ENCODE measurements at regions not wholly inside any gene's neighbourhood (a gene's known extent, or its start where the extent isn't known, plus 50 kb on each side); places are given as distances from the start of the nearest gene placed in this dataset.

GRCh38 chr2:71812736-71813135 is 334.9 kb downstream of the CYP26B1 start:
- DNase-seq (ENCODE audit: low read depth in 2 of 2) = no peak

DNA sequence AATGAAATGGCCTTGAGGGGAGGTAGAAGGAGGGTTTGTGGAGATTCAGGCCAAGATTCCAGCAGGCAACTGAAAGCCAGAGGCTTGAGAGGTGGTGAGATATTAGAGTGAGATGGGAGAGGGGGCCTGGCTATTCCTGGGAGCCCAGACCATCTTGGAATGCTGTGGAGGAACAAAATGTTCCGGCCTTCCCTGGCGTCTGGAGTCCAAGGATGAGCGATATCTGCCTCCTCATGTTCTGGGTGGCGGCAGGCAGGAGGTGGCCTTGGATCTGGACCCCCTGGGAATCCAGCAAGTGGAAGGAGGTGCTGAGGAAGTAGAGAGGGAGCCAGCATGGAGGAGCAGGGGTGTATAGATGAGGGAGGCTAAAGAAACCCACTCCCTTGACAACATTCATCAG is 335.9 kb downstream of the CYP26B1 start:
- no peak for DNase-seq (ENCODE audit: low read depth in 2 of 2)

- DNase-seq (ENCODE audit: low read depth in 2 of 2) = no peak
Observed at GRCh38 chr2:71811157-71811556, 336.5 kb downstream of the CYP26B1 start.

- no peak for DNase-seq (ENCODE audit: low read depth in 2 of 2)
Observed at GRCh38 chr2:71807581-71808451, 339.8 kb downstream of the CYP26B1 start.

GRCh38 chr2:71806432-71806831 is 341.2 kb downstream of the CYP26B1 start:
- no peak for DNase-seq (ENCODE audit: low read depth in 2 of 2)

GRCh38 chr2:71804281-71804751 is 343.3 kb downstream of the CYP26B1 start:
- DNase-seq (ENCODE audit: low read depth in 2 of 2) = no peak

DNA sequence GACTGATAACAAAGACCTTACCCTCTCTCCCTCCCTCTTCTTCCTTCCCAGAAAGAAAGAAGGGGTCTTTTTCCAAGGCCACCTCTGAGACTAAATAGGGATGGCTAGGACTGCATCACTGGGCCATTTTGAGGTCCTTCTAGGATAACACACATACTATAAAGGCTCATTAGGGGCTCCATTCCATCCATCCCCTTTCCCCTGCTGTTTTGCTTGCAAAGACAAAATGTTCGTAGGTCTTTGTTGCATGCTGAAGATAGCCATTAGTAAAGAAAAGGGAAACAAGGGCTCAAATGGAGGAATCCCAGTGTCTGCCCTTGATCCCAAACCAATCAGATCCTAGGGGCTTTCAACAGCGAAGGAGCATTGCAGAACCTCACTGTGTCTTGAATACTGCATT is 344.3 kb downstream of the CYP26B1 start:
- DNase-seq (ENCODE audit: low read depth in 2 of 2) = no peak

DNA sequence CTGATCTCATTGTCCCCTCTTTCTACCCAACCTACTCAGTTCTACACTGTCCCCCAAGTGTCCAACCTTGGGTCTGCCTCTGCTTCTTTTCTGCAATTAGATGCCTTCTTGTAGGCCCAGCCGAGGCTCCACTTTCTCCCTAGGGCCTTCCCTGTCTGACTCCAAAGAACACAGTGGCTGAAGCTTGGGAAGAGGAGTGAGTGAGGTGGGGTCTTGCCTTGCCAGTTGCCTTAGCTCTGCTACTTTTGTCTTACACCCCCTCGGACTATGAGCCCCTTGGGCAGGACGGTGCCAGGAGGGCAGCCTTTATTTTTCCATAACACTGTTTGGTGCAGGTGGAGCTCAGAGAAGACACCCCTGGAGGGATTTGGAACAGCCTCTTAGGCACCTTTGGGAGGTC is 345.1 kb downstream of the CYP26B1 start:
- no peak for DNase-seq (ENCODE audit: low read depth in 2 of 2)

GRCh38 chr2:71801969-71802368 is 345.7 kb downstream of the CYP26B1 start:
- DNase-seq (ENCODE audit: low read depth in 2 of 2) = no peak

- no peak for DNase-seq (ENCODE audit: low read depth in 2 of 2)
Observed at GRCh38 chr2:71801556-71801955, 346.1 kb downstream of the CYP26B1 start.

- DNase-seq (ENCODE audit: low read depth in 2 of 2) = no peak
Observed at GRCh38 chr2:71800851-71801250, 346.8 kb downstream of the CYP26B1 start.

DNA sequence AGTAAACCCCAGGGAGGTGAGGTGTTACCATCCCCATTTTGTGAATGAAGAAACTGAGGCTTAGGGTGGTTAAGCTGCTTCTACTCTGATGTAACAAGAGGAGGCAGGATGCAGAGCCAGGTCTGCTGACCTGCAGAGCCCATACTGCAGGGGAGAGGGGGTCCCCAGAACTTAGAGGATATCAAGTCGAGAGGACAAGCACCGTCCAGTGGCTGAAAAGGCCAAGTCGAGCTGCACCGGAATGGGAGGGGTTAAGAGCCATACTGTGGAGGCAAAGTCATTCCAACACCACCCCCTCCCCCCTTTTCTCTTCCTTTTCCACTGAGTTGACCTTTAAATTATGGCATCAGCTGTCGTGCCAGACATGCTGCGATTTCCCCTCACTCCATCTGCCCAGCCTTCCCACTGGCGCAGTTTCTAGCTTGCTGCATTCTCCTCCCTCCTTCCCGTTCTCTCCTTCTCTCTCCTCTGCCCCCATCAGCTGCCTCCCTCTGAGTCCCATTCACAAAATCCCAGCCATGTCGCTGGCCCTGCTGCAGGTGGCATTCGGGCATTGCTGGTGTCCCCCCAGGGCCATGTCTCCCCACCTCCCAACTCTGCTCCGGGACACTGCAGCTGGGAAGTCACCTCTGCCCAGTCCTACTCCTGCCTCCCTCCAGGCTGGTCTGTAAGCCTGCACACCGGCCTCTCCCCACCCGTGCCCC is 346.9 kb downstream of the DYSF start:
- DNase-seq (ENCODE audit: low read depth in 2 of 2) = no peak

GRCh38 chr2:71799013-71799575 is 345.7 kb downstream of the DYSF start:
- no peak for DNase-seq (ENCODE audit: low read depth in 2 of 2)

DNA sequence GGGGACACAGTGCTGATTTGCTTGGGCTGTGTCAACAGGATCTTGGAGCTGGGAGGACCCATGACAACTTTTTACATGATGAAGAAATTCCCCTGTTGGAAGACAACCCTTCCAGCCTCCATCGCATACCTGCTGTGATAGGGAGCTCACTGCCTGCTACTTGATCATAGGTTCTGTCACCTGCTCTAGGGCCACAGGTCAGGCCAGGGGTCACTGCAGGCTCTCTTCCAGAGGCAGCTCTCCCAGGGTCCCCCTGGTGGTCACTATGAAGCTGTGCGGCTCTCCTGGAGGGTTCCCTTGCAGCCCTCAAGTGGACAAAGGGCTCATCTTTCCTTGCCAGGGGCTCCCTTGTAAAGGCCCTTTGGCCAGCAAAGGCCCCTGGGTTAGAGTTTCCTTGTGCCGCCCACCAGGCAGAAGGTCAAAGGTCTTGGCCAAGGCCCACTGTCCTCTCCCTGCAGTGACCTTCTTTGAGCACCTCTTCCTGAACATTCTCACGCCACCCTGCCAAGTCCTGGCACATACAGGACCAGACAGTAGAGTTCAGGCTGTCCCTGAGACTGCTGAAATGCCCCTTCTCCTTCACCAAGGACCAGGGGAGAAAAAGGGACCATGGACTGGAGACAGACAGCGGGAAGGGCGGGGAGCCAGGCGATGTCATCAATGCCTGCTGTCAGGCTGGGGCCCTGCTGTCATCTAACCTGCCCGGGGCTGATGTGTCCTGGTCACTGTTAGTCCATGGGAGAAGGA is 345.1 kb downstream of the DYSF start:
- no peak for DNase-seq (ENCODE audit: low read depth in 2 of 2)

DNA sequence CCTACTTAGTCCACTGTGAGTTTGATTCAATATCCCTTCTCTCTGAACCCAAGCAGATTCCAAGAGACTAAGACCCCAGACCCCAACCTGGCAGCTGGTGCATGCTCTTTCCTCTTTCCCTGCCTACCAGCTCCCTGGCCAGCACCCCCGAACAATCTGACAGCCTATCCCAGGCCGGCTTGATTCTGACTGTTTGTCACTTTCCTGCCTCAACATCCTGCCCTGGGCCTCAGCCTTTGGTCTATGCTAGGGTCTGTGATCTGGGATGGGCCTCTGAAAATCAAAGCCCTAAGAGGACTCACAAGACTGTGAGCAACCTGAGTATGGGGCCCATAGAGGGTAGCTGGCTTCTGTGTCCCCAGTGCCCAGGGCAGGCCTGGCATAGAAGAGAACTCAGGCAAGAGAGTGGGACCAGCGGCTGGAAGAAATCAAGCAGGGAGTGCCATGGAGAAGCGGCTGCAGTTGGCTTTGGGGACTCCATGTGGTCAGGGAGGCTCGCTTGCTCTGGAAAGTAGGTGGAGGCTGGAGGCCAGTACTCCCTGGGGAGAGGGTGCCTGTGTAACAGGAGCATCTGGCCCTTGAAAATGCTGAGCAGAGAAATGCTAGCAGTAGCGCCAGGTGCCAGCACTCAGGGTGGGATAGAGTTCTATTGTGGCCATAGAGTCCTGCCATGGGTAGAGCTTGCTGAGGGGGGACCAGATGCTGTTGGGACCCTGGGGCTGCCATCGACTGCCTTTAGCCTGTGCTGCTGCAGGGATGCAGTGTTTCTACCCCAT is 343.9 kb downstream of the DYSF start:
- DNase-seq (ENCODE audit: low read depth in 2 of 2) = no peak

DNA sequence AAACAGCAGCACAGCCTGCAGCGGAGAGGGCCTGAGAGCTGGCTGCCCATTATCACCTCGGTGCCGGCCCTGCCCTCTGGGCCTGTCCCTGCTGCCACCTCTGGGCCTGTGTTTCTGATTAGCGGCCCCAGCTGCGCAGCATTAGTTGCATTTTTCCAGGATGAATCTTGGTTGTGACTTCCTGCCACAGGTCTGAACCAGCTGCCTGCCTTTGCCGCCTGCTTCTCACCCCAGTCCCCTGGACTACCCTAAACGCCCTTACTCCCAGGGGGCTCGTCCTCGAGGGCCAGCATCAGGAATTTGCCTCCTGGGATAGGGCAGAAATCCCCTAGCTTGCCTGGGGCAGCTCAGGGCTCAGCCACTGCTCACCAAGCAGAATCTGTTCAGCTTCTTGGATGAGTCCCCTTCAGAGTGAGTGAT is 342.8 kb downstream of the DYSF start:
- DNase-seq (ENCODE audit: low read depth in 2 of 2) = no peak

- DNase-seq (ENCODE audit: low read depth in 2 of 2) = no peak
Observed at GRCh38 chr2:71795486-71795885, 342.1 kb downstream of the DYSF start.

GRCh38 chr2:71794611-71795010 is 341.2 kb downstream of the DYSF start:
- no peak for DNase-seq (ENCODE audit: low read depth in 2 of 2)

- no peak for DNase-seq (ENCODE audit: low read depth in 2 of 2)
Observed at GRCh38 chr2:71793926-71794325, 340.6 kb downstream of the DYSF start.

DNA sequence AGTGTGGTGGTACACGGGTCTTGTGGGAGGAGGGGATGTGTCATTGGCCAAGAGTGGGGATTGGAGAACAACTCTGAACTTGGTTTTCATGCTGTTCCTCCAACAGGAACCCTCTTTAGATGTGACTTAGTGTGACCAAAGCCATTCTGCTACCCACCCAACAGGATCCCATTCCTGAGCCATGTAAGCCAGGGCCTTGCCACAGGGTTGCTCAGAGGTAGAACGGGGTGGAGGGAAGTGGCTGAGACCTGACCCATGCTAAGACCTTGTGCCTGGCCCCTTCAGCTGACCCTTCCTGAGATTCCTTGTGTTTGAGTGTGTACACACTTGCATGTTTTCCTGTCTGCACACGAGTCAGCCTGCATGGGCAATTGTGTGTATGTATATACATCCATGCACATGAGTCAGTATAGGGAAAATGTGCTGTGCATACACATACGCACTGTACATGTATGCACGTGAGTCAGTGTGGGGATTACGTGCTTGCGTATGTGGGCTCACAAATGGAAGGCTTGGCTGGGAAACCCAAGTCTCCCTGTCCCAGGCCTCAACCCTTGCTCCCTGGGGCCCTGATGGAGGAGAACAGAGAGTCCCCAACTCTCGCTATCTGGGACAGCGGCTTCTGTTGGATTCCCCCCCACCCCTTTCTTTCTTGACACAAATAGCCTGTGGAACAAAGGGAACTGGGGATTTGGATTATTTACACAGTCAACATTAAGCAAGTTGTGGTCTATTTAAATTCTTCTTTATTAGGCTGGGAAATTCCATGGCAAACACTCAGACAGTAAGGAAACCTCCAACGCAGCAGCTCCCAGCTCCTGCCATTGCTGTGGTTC is 339.8 kb downstream of the DYSF start:
- no peak for DNase-seq (ENCODE audit: low read depth in 2 of 2)

Measured in stimulated activated CD8-positive, alpha-beta memory T cell treated with anti-CD3 and anti-CD28 coated beads, Interleukin-15, amount 100 ng/mL, for 48 hours (primary cell).